Progenitor cell of endocrine pancreas (in vitro differentiated cells): ENCODE measurements at regions not wholly inside any gene's neighbourhood (a gene's known extent, or its start where the extent isn't known, plus 50 kb on each side); places are given as distances from the start of the nearest gene placed in this dataset.

ENCODE experiments used
- DNase-seq: peaks from one replicate; pipeline ENCODE4 v3.0.0; 2021; ENCODE audit warnings: low spot score; ENCODE audit not compliant: unreplicated experiment
- H3K27ac Mint-ChIP-seq: 2 replicates; pipeline ENCODE4 v1.8.0; 2021; ENCODE audit warnings: mild to moderate bottlenecking, moderate library complexity, mixed read lengths
- H3K27me3 Mint-ChIP-seq: 2 replicates; pipeline ENCODE4 v1.8.0; 2021; ENCODE audit warnings: mixed read lengths
- H3K36me3 Mint-ChIP-seq: 2 replicates; pipeline ENCODE4 v1.8.0; 2022; ENCODE audit warnings: mixed read lengths; ENCODE audit not compliant: insufficient read depth
- H3K4me1 Mint-ChIP-seq: 2 replicates; pipeline ENCODE4 v1.8.0; 2021; ENCODE audit warnings: low read depth, mixed read lengths
- H3K4me3 Mint-ChIP-seq: 2 replicates; pipeline ENCODE4 v1.8.0; 2021; ENCODE audit warnings: low read depth, mild to moderate bottlenecking, moderate library complexity, mixed read lengths
- H3K9me3 Mint-ChIP-seq: 2 replicates; pipeline ENCODE4 v1.8.0; 2021; ENCODE audit warnings: low read depth, mixed read lengths
- TF ChIP-seq, protein P1 (sequence below): fragments of 200-600 bp; sonication (generic); IDR thresholded peaks from one replicate; pipeline ENCODE4 v1.5.0; 2021; ENCODE audit warnings: antibody characterized with exemption, mild to moderate bottlenecking; ENCODE audit not compliant: unreplicated experiment

DNA sequence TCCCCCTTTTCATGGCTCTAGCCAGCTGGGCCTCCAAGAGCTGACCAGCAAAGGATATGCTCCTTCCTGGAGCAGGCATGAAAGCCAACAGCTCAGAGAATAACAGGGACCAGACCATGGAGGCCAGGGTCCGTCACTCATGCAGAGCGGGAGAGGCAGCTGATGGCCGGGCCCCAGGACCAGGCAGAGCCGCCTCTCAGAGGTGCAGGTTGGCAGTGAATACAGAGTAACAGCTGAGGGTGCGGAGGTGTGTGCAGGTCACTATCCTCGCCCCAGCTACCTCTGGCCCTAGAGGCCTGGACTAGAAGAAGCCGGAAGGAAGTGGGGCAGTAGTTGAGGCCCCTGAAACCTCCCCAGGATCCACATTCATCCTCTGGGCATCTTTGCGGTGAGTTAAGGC, 1377.3 kb downstream of the TBC1D22A start:
- no peaks in the 10 kb centered on the region for H3K36me3 Mint-ChIP-seq

DNA sequence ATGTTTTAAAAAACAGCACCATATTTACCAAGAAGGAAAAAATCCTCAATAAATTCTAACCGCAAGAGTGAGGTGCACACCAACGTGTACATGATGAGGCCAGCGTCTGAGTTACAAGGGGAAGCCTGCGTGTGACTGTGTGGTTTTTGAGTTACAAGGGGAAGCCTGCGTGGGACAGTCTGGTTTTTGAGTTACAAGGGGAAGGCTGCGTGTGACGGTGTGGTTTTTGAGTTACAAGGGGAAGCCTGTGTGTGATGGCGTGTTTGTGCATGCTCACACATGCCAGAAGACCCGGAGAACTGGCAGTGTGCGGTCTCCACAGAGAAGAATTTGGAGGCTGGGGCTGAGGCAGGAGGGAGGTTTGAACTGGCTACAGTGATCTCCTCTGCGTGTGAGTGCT, 1376.4 kb downstream of the TBC1D22A start:
- no peak for DNase-seq
- no peaks in the 10 kb centered on the region for H3K36me3 Mint-ChIP-seq
- H3K9me3 Mint-ChIP-seq, result peaks cover 6% of the 10 kb centered on the region
- TF ChIP-seq, protein P1, sequence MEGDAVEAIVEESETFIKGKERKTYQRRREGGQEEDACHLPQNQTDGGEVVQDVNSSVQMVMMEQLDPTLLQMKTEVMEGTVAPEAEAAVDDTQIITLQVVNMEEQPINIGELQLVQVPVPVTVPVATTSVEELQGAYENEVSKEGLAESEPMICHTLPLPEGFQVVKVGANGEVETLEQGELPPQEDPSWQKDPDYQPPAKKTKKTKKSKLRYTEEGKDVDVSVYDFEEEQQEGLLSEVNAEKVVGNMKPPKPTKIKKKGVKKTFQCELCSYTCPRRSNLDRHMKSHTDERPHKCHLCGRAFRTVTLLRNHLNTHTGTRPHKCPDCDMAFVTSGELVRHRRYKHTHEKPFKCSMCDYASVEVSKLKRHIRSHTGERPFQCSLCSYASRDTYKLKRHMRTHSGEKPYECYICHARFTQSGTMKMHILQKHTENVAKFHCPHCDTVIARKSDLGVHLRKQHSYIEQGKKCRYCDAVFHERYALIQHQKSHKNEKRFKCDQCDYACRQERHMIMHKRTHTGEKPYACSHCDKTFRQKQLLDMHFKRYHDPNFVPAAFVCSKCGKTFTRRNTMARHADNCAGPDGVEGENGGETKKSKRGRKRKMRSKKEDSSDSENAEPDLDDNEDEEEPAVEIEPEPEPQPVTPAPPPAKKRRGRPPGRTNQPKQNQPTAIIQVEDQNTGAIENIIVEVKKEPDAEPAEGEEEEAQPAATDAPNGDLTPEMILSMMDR, result no peak
- H3K27ac Mint-ChIP-seq, result no peak overlapping the region
- no peak overlapping the region for H3K4me3 Mint-ChIP-seq
- no peaks in the 10 kb centered on the region for H3K4me1 Mint-ChIP-seq
- H3K27me3 Mint-ChIP-seq, result peaks cover 22% of the 10 kb centered on the region

More for the DNA sequence above, 1377.3 kb downstream of the TBC1D22A start:
- Mint-ChIP-seq H3K4me1 (no peaks in the 10 kb centered on the region), H3K27me3 (peaks cover 27% of the 10 kb centered on the region), H3K9me3 (peaks cover under 1% of the 10 kb centered on the region), H3K4me3 (no peak overlapping the region), H3K27ac (no peak overlapping the region)
- no peak for DNase-seq
- TF ChIP-seq, protein P1, result no peak

DNA sequence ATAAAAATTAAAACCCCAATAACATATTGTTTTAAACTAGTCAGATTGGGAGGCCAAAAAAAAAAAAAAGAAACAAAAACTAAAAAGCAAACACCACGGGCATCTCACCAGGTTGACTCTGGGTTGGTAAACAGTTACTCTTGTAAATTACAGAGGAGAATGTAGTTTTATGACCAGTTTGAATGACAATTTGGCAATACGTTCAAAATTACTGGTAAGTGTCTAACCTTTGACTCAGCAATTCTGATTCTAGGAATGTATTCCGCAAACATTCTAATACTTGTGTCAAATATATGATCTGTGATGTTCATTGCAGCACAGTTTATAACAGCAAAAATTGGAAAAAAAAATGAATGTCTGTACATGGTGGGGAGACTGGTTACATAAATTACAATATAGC, 1376.0 kb downstream of the TBC1D22A start:
- Mint-ChIP-seq H3K27ac (no peak overlapping the region), H3K9me3 (peaks cover 6% of the 10 kb centered on the region), H3K27me3 (peaks cover 22% of the 10 kb centered on the region), H3K4me3 (no peak overlapping the region), H3K4me1 (no peaks in the 10 kb centered on the region), H3K36me3 (no peaks in the 10 kb centered on the region)
- TF ChIP-seq, protein P1, result no peak
- DNase-seq, result no peak

DNA sequence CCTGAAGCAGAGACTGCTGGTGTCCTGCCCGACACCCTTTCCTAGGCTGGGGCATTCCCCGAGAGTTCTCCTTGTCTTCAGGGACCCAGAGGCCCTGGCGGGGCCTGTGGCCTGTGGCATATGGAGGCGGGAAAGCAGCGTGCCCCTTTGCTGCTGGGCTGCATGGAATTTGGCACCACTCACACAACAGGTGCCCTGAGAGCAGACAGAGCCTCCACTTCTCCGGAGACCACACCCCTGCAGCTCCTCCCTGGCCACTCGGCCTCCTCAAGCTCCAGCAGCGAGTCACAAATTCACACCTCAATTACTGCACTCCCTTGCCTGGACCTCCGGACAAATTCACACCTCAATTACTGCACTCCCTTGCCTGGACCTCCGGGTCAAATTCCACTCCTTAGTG, 1375.2 kb downstream of the TBC1D22A start:
- no peak for DNase-seq
- H3K4me3 Mint-ChIP-seq, result no peak overlapping the region

DNA sequence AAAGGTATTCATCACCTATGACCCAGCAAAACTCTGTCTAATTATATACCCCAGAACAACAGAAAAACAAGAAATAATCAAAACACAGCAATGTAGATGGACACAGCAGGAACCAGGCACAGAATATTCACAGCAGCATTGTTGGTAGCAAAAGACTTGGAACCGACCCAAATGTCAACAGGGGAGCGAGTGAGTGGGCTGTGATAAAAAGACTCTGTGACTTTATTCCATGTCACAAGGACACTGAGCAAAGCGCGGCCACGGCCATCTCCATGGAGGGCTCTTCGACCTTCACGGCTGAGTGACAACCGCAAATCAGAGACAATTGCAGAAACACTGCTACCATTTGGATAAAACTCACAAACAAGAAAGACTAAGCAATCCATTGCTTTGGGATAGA, 1373.1 kb downstream of the TBC1D22A start:
- H3K9me3 Mint-ChIP-seq, result peaks cover 6% of the 10 kb centered on the region
- H3K4me3 Mint-ChIP-seq, result no peak overlapping the region
- DNase-seq, result no peak
- no peaks in the 10 kb centered on the region for H3K36me3 Mint-ChIP-seq
- peaks cover 20% of the 10 kb centered on the region for H3K27me3 Mint-ChIP-seq
- TF ChIP-seq, protein P1, result no peak
- H3K4me1 Mint-ChIP-seq, result no peaks in the 10 kb centered on the region
- H3K27ac Mint-ChIP-seq, result no peak overlapping the region

More for the DNA sequence above, 1375.2 kb downstream of the TBC1D22A start:
- TF ChIP-seq, protein P1, result no peak
- Mint-ChIP-seq H3K4me1 (no peaks in the 10 kb centered on the region), H3K36me3 (no peaks in the 10 kb centered on the region), H3K27ac (no peak overlapping the region), H3K27me3 (peaks cover 16% of the 10 kb centered on the region), H3K9me3 (peaks cover 6% of the 10 kb centered on the region)
